ENCODE measurements at regions not wholly inside any gene's neighbourhood (a gene's known extent, or its start where the extent isn't known, plus 50 kb on each side); places are given as distances from the start of the nearest gene placed in this dataset.

GRCh38 chr17:63106050-63106449 is 140.0 kb downstream of the TANC2 start:
- TF ChIP-seq RAD21 (conservative IDR thresholded peaks at IDR 0.05), result no peak
- TF ChIP-seq, protein P1, sequence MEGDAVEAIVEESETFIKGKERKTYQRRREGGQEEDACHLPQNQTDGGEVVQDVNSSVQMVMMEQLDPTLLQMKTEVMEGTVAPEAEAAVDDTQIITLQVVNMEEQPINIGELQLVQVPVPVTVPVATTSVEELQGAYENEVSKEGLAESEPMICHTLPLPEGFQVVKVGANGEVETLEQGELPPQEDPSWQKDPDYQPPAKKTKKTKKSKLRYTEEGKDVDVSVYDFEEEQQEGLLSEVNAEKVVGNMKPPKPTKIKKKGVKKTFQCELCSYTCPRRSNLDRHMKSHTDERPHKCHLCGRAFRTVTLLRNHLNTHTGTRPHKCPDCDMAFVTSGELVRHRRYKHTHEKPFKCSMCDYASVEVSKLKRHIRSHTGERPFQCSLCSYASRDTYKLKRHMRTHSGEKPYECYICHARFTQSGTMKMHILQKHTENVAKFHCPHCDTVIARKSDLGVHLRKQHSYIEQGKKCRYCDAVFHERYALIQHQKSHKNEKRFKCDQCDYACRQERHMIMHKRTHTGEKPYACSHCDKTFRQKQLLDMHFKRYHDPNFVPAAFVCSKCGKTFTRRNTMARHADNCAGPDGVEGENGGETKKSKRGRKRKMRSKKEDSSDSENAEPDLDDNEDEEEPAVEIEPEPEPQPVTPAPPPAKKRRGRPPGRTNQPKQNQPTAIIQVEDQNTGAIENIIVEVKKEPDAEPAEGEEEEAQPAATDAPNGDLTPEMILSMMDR (IDR thresholded peaks at IDR 0.05; ENCODE audit: poor library complexity, severe bottlenecking), result no peak
- no peak for TF ChIP-seq MXI1 (conservative IDR thresholded peaks at IDR 0.05; ENCODE audit: poor library complexity, severe bottlenecking)
- no peak for TF ChIP-seq EZH2 (IDR thresholded peaks at IDR 0.05; ENCODE audit: borderline replicate concordance, insufficient read depth, low read length, poor library complexity, severe bottlenecking)
